ENCODE measurements at regions not wholly inside any gene's neighbourhood (a gene's known extent, or its start where the extent isn't known, plus 50 kb on each side); places are given as distances from the start of the nearest gene placed in this dataset.

GRCh38 chr16:13756411-13757140, 163.4 kb upstream of the ERCC4 start:
- H3K27ac ChIP-seq = no peak overlapping the region
- TF ChIP-seq CTCF (IDR thresholded peaks at IDR 0.05) (no peak), ZFX (IDR thresholded peaks at IDR 0.05; ENCODE audit: borderline replicate concordance) (no peak)

- no peak for TF ChIP-seq ZFX (IDR thresholded peaks at IDR 0.05; ENCODE audit: borderline replicate concordance)
- TF ChIP-seq CTCF (IDR thresholded peaks at IDR 0.05) = no peak
Measured at GRCh38 chr16:13766334-13766733, 153.6 kb upstream of the ERCC4 start.

GRCh38 chr16:13767215-13767614, 152.7 kb upstream of the ERCC4 start:
- no peak overlapping the region for H3K27ac ChIP-seq
- TF ChIP-seq ZFX (IDR thresholded peaks at IDR 0.05; ENCODE audit: borderline replicate concordance) = no peak
- no peak for TF ChIP-seq CTCF (IDR thresholded peaks at IDR 0.05)

More at GRCh38 chr16:13766334-13766733, 153.6 kb upstream of the ERCC4 start:
- H3K27ac ChIP-seq = no peak overlapping the region

GRCh38 chr16:13768471-13768870, 151.5 kb upstream of the ERCC4 start:
- no peak for TF ChIP-seq ZFX (IDR thresholded peaks at IDR 0.05; ENCODE audit: borderline replicate concordance)
- no peak overlapping the region for H3K27ac ChIP-seq

GRCh38 chr16:13770436-13770835, 149.5 kb upstream of the ERCC4 start:
- TF ChIP-seq CTCF (IDR thresholded peaks at IDR 0.05) (no peak), ZFX (IDR thresholded peaks at IDR 0.05; ENCODE audit: borderline replicate concordance) (no peak)
- H3K27ac ChIP-seq = no peak overlapping the region

- no peak overlapping the region for H3K27ac ChIP-seq
- TF ChIP-seq CTCF (IDR thresholded peaks at IDR 0.05) = no peak
- no peak for TF ChIP-seq ZFX (IDR thresholded peaks at IDR 0.05; ENCODE audit: borderline replicate concordance)
Measured at GRCh38 chr16:13772782-13773181, 147.2 kb upstream of the ERCC4 start.

GRCh38 chr16:13779676-13780075, 140.3 kb upstream of the ERCC4 start:
- TF ChIP-seq CTCF (IDR thresholded peaks at IDR 0.05) (no peak), ZFX (IDR thresholded peaks at IDR 0.05; ENCODE audit: borderline replicate concordance) (no peak)
- no peak overlapping the region for H3K27ac ChIP-seq

Measured in 22Rv1 (cell line).